ENCODE measurements at regions not wholly inside any gene's neighbourhood (a gene's known extent, or its start where the extent isn't known, plus 50 kb on each side); places are given as distances from the start of the nearest gene placed in this dataset.
"Not testable (repeated sequence)": the region's sequence is repeated elsewhere in the genome, so short reads cannot be mapped to it uniquely, and the experiment has no call there.

- DNase-seq: peak; percentile 8
These were observed 134.4 kb downstream of the S1PR1 start for GRCh38 chr1:101371259-101371658.

GRCh38 chr1:101373570-101373969 is 136.8 kb downstream of the S1PR1 start:
- DNase-seq: no peak

- DNase-seq: not testable (repeated sequence)
These were observed 138.6 kb downstream of the S1PR1 start for GRCh38 chr1:101375448-101375847.

- DNase-seq: no peak
These were observed 139.6 kb downstream of the S1PR1 start for GRCh38 chr1:101376121-101377083.

- no peak for DNase-seq
These were observed 140.4 kb downstream of the S1PR1 start for GRCh38 chr1:101377084-101377835.

GRCh38 chr1:101379037-101379436 is 142.2 kb downstream of the S1PR1 start:
- no peak for DNase-seq

- DNase-seq: no peak
These were observed 143.1 kb downstream of the S1PR1 start for GRCh38 chr1:101379950-101380349.

- DNase-seq: no peak
These were observed 145.3 kb downstream of the S1PR1 start for GRCh38 chr1:101382135-101382534.

- no peak for DNase-seq
These were observed 152.2 kb downstream of the S1PR1 start for GRCh38 chr1:101388904-101389546.

- no peak for DNase-seq
These were observed 152.7 kb downstream of the S1PR1 start for GRCh38 chr1:101389547-101389929.

GRCh38 chr1:101392552-101392951 is 155.7 kb downstream of the S1PR1 start:
- DNase-seq: no peak

- DNase-seq: no peak
These were observed 157.2 kb downstream of the S1PR1 start for GRCh38 chr1:101394041-101394440.

- DNase-seq: no peak
These were observed 162.4 kb downstream of the S1PR1 start for GRCh38 chr1:101399222-101399621.

- no peak for DNase-seq
These were observed 169.5 kb downstream of the S1PR1 start for GRCh38 chr1:101406271-101406670.

- DNase-seq: no peak
These were observed 169.9 kb downstream of the S1PR1 start for GRCh38 chr1:101406681-101407080.

- DNase-seq: no peak
These were observed 170.8 kb downstream of the S1PR1 start for GRCh38 chr1:101407505-101408211.

GRCh38 chr1:101408212-101409042 is 171.6 kb downstream of the S1PR1 start:
- DNase-seq: no peak

GRCh38 chr1:101409102-101409501 is 172.3 kb downstream of the S1PR1 start:
- DNase-seq: no peak

- DNase-seq: no peak
These were observed 173.4 kb downstream of the S1PR1 start for GRCh38 chr1:101410048-101410878.

GRCh38 chr1:101420406-101420805 is 183.6 kb downstream of the S1PR1 start:
- DNase-seq: no peak

- not testable (repeated sequence) for DNase-seq
These were observed 191.3 kb downstream of the S1PR1 start for GRCh38 chr1:101428083-101428482.
